GM10266 (cell line): ENCODE measurements at regions not wholly inside any gene's neighbourhood (a gene's known extent, or its start where the extent isn't known, plus 50 kb on each side); places are given as distances from the start of the nearest gene placed in this dataset.

ENCODE experiments used
- DNase-seq: peaks from one replicate; pipeline ENCODE4 v3.0.0; 2012; ENCODE audit errors: extremely low spot score
- TF ChIP-seq, protein P1 (sequence below): IDR thresholded peaks from 2 replicates; pipeline ENCODE4 v1.5.1; 2012; ENCODE audit warnings: mild to moderate bottlenecking, low read depth; ENCODE audit not compliant: control insufficient read depth, insufficient read depth; ENCODE audit errors: missing control alignments

DNA sequence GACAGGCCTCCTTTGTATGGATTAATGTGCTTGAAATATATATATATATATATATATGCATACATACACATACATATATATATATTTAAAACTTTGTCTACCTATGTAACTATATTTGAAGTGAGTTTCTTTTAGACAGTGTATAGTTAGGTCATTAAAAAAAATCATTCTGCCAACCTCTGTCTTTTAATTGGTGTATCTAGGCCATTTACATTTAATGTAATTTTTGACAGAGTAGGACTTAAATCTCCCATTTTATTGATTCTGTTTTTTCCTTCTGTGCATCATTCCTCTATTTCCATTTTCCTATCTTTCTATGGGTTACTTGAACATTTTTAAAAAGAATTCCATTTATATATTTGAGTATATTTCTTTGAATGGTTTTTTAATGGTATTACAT lies 125.2 kb downstream of the IRF8 start:
- TF ChIP-seq, protein P1, sequence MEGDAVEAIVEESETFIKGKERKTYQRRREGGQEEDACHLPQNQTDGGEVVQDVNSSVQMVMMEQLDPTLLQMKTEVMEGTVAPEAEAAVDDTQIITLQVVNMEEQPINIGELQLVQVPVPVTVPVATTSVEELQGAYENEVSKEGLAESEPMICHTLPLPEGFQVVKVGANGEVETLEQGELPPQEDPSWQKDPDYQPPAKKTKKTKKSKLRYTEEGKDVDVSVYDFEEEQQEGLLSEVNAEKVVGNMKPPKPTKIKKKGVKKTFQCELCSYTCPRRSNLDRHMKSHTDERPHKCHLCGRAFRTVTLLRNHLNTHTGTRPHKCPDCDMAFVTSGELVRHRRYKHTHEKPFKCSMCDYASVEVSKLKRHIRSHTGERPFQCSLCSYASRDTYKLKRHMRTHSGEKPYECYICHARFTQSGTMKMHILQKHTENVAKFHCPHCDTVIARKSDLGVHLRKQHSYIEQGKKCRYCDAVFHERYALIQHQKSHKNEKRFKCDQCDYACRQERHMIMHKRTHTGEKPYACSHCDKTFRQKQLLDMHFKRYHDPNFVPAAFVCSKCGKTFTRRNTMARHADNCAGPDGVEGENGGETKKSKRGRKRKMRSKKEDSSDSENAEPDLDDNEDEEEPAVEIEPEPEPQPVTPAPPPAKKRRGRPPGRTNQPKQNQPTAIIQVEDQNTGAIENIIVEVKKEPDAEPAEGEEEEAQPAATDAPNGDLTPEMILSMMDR = no peak
- no peak for DNase-seq

DNA sequence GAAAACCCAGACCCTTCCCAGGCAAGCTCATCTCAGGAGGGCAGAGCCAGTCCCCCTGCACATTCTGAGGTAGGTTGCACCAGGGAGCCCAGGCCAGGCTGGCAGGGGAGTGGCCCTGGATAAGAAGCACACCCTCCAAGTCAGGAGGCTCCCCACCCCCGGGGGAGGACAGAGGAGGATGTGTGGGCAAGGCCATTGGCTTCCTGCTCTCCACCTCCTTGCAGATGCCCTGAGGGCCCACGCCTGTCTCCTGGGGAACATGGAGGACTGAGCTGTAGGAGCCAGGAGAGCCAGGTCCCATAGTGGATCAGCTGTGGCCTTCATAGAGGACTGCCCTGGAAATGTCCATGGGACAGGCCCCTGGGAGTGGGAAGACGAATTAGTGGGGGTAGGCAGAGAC lies 126.7 kb downstream of the IRF8 start:
- TF ChIP-seq, protein P1 = no peak
- DNase-seq = no peak

DNA sequence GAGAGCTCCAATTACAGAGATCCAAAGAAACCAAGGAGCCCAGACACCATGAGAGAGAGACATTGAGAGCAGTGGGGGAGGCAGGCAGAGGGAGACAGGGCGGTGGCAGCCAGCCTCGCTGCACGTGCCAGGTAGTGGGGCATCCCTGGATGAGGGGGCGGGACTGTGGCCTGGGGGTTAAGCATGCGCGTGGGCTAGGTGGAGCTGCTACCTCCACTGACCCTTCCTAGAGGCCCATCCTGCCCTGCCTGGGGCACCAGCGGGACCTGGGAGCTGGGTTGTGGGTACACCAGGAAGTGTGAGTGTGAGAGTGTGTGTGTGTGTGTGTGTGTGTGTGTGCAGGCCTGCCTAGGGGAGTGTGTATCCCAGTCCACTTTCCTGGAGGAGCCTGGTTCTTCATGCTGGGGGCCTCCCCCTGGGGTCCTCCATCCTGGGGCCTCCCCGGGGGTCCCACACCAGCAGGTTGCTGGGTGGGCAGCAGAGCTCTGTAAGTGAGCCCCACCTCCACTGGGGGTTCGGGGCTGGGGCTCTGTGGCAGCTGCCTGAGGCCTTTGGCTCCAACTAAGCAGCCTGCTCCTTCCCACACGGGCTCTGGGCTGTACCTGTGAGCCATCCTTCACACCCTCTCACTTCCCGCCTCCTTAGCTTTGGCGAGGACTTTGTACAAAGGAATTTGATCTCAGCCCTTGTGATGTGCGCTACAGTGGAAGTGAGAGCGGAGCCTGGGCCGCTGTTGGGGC lies 127.4 kb downstream of the IRF8 start:
- no peak for DNase-seq
- TF ChIP-seq, protein P1 = no peak

DNA sequence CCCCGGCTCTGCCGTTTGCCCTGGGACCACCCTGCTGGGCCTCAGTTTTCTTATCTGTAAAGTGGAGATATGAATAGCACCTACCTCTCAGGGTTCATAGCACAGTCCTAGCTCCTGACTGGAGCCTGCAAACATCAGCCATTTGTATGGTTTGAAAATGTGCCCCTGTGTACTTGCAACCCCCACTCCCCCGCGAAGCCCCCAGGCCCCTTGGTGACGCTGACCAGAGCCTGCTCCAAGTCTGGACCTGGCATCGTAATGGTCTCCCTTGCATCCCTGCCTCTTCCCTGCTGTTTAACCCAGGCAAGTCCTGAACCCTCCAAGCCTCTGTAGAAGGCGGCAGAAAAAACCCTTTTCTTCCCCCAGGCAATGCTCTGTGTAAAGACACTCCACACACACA lies 128.0 kb downstream of the IRF8 start:
- TF ChIP-seq, protein P1 = no peak
- no peak for DNase-seq

DNA sequence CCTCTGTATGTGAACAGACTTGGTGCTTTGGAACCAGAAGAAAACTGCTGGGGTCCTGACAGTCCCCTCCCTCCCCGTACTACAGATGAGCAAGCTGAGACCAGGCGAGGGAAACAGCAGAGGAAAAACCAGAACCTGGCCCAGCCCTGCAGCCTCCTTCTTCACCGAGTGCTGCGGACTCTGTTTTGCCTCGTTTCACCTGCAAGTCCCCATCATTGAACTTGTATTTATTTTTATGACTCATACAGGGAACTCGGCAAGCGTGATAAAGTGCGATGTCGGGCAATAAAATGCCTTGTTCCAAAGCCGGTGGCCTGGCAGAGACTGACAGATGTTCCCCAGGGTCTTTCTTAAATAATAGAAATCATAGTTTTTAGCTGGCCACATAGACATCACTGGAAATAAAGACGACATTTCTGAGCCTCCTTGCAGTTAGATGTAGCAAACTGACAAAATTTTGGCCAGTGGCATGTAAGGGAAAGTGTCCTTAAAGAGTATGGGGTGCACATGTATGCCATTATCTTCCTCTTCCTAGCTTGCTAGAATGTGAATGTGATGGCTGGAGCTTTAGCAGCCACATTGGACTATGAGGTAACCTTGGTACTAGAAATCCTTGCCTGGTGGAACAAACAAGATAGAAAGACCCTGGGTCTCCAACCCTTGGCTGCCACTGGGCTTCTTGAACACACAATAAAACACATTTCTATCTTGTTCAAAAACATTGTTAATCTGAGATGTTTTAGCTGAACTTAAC lies 128.6 kb downstream of the IRF8 start:
- TF ChIP-seq, protein P1 = no peak

DNA sequence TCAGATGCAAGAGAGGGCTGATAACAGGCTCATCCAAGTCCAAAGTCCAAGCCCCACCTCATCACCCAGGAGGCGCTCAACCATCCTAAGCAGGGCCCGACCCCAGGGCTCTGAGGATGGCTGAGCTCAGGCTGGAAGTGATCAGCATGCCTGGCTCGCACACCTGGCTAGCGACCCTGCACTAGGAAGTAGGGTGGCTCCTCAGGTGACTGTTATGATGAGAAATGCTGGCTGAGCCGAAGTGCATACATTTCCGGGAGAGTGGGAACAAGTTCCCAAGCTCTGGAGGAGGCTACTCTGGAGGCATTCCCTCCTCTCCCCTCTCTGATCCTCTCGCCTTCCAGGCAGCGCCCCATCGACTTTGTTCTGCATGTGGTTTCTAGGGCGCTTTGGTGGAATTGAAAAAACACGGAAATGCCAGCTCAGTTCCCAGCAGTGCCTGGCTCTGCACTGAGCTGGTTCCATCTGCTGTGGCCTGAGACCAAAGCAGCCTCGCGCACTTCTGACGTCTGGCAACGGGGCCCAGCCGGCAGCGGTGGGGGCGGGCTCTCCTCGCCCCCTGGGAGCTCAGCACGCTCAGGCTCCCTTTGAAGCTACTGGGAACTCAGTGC lies 130.3 kb downstream of the IRF8 start:
- DNase-seq = no peak
- TF ChIP-seq, protein P1 = no peak

More for the DNA sequence above, 128.6 kb downstream of the IRF8 start:
- DNase-seq = no peak
